HG02763 (cell line): ENCODE measurements at regions not wholly inside any gene's neighbourhood (a gene's known extent, or its start where the extent isn't known, plus 50 kb on each side); places are given as distances from the start of the nearest gene placed in this dataset.
"Not testable (repeated sequence)": the region's sequence is repeated elsewhere in the genome, so short reads cannot be mapped to it uniquely, and the experiment has no call there.

Experiments
- ATAC-seq: cut with Tn5 transposase; IDR thresholded peaks from one replicate; pipeline ENCODE4 v1.9.1; 2021; ENCODE audit warnings: mild to moderate bottlenecking, moderate library complexity; ENCODE audit not compliant: unreplicated experiment

DNA sequence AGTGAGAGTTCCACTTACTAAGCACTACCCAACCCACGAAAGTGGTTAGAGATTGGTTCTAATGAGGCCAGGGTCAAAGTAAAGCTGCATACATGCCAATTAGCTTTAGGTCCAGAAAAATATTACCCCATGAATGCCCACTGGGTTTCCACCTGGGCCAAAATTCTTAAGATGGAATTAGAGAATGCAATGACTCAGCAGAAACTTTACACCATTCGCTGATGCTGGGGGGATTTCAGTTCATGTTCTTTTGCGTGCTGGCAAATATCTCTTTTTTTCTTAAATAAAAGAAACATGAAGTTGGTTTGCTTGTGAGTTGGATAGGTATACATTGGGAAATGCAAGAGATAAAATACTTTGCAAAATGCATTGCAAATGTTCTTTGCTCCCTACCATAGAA, 715.3 kb upstream of the MIR17HG start:
- no peak for ATAC-seq

- no peak for ATAC-seq
Measured at GRCh38 chr13:90633849-90634248, 713.6 kb upstream of the MIR17HG start.

DNA sequence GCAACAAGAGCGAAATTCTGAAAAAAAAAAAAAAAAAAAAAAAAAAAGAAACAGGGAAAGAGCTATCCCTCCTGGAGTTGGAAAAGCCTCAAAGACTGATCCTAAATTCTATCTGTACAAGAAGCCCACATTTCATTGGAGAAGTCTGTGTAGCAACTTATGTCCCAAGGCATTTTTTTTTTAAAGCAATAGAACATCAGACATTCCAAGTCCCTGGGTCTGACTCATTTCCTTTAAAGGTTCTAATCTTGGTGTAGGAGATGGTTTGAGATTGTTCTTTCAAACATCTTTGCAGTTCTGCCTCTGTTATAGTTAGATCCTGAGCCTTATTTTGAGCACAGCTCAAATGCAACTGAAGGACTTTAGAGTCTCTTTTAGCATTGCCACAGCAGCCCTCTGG, 706.5 kb upstream of the MIR17HG start:
- ATAC-seq = no peak

- ATAC-seq = no peak
Measured at GRCh38 chr13:90641884-90642283, 705.6 kb upstream of the MIR17HG start.

GRCh38 chr13:90645582-90645981, 701.9 kb upstream of the MIR17HG start:
- no peak for ATAC-seq

- no peak for ATAC-seq
Measured at GRCh38 chr13:90648497-90648896, 699.0 kb upstream of the MIR17HG start.

GRCh38 chr13:90652036-90652435, 695.5 kb upstream of the MIR17HG start:
- no peak for ATAC-seq

DNA sequence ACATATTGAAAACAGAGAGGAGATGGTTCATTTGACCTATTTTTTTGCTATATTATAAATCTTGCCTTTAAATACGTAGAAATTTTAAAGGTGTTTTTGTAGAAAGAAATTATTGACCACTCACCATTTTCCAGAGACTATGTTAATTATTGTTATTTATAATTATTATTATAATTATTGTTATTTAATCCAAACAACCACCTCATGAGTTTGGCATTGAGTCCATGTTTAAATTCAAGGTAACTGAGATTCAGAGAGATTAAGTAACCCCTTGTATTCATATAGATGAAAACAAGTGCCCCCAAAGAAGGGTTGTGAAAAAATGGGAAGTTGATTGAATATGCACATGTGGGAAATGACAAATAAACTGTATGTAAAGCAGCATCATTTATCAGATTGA, 692.5 kb upstream of the MIR17HG start:
- ATAC-seq = no peak

GRCh38 chr13:90664200-90664599, 683.3 kb upstream of the MIR17HG start:
- ATAC-seq = not testable (repeated sequence)

DNA sequence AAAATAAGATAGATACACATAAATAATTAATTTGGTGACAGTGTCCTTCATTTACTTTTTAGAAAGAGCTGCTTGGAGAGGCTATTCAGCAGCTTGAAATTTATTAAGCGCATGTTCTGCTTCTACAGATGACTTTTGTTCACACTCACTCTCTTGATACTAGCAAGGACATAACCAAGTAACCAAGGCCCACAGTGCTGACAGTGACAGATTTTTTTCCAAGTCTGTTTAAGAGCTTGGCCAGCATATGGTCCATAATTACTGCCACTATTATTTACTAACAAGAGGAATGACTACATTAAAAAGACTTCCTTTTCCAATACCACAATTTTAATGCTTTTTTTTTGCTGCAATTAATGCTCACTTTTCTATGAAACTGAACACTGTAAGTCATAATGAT, 673.7 kb upstream of the MIR17HG start:
- no peak for ATAC-seq

GRCh38 chr13:90675129-90675528, 672.4 kb upstream of the MIR17HG start:
- no peak for ATAC-seq

DNA sequence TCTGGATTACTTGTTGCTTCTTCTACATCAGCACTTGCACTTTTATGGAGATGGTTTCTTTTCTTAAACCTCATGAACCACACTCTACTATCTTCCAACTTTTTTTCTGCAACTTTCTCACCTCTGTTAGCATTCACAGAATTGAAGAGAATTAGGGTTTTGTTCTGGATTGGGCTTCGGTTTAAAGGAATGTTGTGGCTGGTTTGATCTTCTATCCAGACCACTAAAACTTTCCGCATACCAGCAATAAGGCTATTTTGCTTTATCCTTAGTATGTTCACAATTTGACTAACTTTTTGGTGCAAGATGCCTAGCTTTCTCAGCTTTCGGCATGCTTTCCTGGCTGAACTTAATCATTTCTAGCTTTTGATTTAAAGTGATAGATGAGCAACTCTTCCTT, 666.7 kb upstream of the MIR17HG start:
- ATAC-seq = no peak

- ATAC-seq = no peak
Measured at GRCh38 chr13:90683711-90684131, 663.8 kb upstream of the MIR17HG start.

DNA sequence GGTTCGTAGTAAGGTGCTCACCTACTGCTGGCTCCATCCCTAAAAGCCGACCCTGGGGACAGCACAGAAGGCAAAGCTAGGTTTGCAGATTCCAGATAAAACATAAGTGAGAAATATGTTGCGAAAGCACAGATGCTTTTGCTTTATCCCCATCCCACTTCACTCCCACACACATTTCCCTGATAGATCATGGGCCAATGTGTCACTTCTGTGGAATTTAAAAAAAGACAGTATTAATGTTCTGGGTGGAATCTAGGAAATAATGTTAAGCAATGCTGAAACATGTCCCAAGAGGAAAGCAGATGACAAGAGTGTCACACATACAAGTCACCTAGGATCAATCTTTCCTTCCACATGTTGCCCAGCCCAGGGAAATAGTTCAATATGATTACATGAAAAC, 661.0 kb upstream of the MIR17HG start:
- no peak for ATAC-seq

GRCh38 chr13:90689111-90689510, 658.4 kb upstream of the MIR17HG start:
- ATAC-seq = no peak

GRCh38 chr13:90690458-90691080, 656.9 kb upstream of the MIR17HG start:
- ATAC-seq = no peak

DNA sequence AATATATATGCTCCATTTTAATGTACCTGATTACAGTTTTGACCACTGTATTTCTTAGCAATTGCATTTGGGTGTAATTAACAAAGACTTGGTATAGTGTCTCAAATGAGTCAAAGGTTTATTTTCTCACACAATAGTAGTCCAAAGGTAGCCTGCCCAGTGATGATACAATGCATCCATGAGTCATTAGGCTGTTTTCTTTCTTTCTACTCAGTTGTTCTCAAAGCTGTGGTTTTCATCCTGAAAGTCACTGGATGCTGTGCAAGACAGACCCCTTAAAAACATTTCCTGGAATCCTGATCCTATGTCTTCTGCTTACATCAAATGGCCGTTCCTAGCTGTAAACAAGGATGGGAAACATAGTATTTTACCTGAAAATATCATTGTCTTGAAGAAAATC, 651.2 kb upstream of the MIR17HG start:
- no peak for ATAC-seq

DNA sequence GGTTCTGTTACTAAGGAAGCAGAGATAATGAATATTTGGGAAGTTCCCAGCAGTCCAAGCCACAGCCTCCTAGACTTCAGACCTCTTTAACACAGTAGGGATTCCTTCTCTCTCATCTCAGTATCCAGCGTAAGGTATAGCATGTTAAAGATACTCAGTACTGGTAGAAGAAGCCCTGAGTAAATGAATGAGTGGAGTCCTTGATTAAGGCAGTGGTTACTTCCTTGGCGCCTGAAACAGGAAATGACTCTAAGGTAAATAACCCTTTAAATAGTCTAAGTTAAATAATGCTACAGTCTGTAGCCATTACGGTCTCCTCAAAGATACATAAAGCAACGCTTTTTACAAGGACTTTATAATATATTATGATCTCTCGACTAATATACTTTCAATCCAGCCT, 650.8 kb upstream of the MIR17HG start:
- ATAC-seq = no peak

DNA sequence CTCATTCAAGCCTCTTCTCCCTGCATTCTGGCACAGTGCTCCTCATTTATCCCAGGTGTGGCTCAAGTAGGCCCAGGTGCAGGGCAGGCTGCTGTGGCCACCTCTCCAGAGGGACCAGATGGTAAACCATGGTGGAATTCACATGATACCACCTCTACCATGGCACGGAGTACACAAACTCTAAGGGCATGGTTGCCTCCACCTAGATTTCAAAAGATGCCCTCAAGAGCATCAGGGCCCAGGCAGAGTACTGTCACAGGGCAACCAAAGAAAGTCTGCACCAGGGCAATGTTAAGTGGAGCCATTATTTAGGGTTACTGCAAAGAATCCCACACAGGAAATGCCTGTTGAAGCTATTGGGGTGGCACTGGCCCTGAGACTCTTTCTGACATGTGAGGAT, 647.1 kb upstream of the MIR17HG start:
- ATAC-seq = no peak

GRCh38 chr13:90701264-90701663, 646.2 kb upstream of the MIR17HG start:
- no peak for ATAC-seq

DNA sequence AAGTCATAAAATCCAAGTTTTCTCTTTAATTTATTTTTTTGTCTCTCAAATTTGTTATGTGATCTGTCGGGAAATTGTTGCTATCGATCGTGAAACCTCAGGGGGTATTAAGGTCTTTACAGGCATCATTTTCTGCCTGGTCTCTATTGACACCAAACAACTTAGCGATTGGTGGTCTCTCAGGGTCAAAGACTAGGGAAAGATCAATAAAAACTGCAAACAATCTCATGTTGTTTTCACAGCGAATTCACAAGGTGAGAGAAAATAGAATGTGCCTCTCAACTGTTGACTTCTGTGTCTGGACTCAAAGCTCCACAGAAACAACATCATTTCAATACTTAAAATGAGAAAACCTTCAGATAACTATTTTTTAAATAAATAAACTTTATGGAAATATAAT, 645.4 kb upstream of the MIR17HG start:
- no peak for ATAC-seq

DNA sequence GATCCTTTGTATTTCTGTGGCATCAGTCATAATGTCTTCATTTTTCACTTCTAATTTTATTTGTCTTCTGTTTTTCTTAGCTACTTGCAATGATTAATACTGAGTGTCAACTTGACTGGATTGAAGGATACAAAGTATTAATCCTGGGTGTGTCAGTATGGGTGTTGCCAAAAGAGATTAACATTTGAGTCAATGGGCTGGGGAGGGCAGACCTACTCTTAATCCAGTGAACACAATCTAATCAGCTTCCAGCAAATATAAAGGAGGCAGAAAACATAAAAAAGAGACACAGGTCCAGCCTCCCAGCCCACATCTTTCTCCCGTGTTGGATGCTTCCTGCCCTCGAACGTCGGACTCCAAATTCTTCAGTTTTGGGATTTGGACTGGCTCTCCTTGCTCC, 640.9 kb upstream of the MIR17HG start:
- ATAC-seq = no peak

DNA sequence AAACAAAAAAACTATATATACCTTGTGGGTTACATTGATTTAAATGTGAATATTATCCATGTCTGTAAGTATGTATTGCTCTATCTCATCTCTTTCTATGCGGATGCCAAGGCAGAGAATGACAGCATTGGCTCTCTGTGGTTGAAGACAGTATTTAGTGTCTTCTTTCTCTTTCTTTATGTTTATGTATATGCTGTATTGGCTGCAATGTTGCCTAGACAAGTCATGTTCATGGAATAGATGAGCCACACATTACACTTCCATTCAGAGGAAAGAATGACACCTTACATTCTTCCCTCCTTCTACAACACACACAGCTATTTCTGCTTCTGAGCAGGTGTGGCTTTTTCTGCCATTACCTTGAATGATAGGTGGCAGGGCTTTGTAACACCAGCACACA, 639.4 kb upstream of the MIR17HG start:
- no peak for ATAC-seq
